ENCODE measurements at regions not wholly inside any gene's neighbourhood (a gene's known extent, or its start where the extent isn't known, plus 50 kb on each side); places are given as distances from the start of the nearest gene placed in this dataset.
"Not testable (repeated sequence)": the region's sequence is repeated elsewhere in the genome, so short reads cannot be mapped to it uniquely, and the experiment has no call there.

- DNase-seq, result no peak
These were observed 709.3 kb downstream of the EPHA7 start for GRCh38 chr6:92710048-92710447.

- DNase-seq, result no peak
These were observed 710.4 kb downstream of the EPHA7 start for GRCh38 chr6:92708945-92709344.

- no peak for DNase-seq
These were observed 711.1 kb downstream of the EPHA7 start for GRCh38 chr6:92708270-92708669.

- DNase-seq, result no peak
These were observed 712.4 kb downstream of the EPHA7 start for GRCh38 chr6:92706976-92707375.

- no peak for DNase-seq
These were observed 717.8 kb downstream of the EPHA7 start for GRCh38 chr6:92701425-92702096.

- DNase-seq, result no peak
These were observed 718.9 kb downstream of the EPHA7 start for GRCh38 chr6:92700411-92700810.

- no peak for DNase-seq
These were observed 728.3 kb downstream of the EPHA7 start for GRCh38 chr6:92690997-92691599.

GRCh38 chr6:92688342-92688741 is 731.0 kb downstream of the EPHA7 start:
- no peak for DNase-seq

- no peak for DNase-seq
These were observed 732.1 kb downstream of the EPHA7 start for GRCh38 chr6:92687278-92687677.

- no peak for DNase-seq
These were observed 735.0 kb downstream of the EPHA7 start for GRCh38 chr6:92684386-92684785.

- DNase-seq, result no peak
These were observed 735.6 kb downstream of the EPHA7 start for GRCh38 chr6:92683748-92684147.

GRCh38 chr6:92682516-92683398 is 736.6 kb downstream of the EPHA7 start:
- DNase-seq, result peak; percentile 4

GRCh38 chr6:92681401-92681800 is 738.0 kb downstream of the EPHA7 start:
- DNase-seq, result no peak

- not testable (repeated sequence) for DNase-seq
These were observed 747.9 kb downstream of the EPHA7 start for GRCh38 chr6:92671462-92671861.

- DNase-seq, result no peak
These were observed 751.5 kb downstream of the EPHA7 start for GRCh38 chr6:92667843-92668242.

GRCh38 chr6:92648364-92649086 is 770.8 kb downstream of the EPHA7 start:
- DNase-seq, result no peak

GRCh38 chr6:92647630-92648029 is 771.7 kb downstream of the EPHA7 start:
- DNase-seq, result no peak

- DNase-seq, result not testable (repeated sequence)
These were observed 775.1 kb downstream of the EPHA7 start for GRCh38 chr6:92644104-92644791.

- DNase-seq, result no peak
These were observed 783.7 kb downstream of the EPHA7 start for GRCh38 chr6:92635553-92636153.

- no peak for DNase-seq
These were observed 784.8 kb downstream of the EPHA7 start for GRCh38 chr6:92634561-92634960.

GRCh38 chr6:92623431-92623830 is 795.9 kb downstream of the EPHA7 start:
- DNase-seq, result no peak
